Psoas muscle (tissue), 7 donors: ENCODE measurements at regions not wholly inside any gene's neighbourhood (a gene's known extent, or its start where the extent isn't known, plus 50 kb on each side); places are given as distances from the start of the nearest gene placed in this dataset.

Experiments used
- ATAC-seq, 4 donors: fragments of 200-7000 bp; cut with Tn5 transposase; one replicate each; pipeline ENCODE4 v1.9.1; 2020; ENCODE audit warnings: moderate library complexity in 3 of 4, mild to moderate bottlenecking in 2 of 4
- DNase-seq, 2 donors: peaks; one replicate each; pipeline ENCODE4 v3.0.0-alpha.2; 2020
- H3K27ac ChIP-seq: fragments of 200-600 bp; one replicate; pipeline ENCODE4 v1.8.0; 2022
- H3K27me3 ChIP-seq, 3 donors: fragments of 200-600 bp in 1 of 3; one replicate each; pipeline versions ENCODE4 v1.6.1 to v1.8.0; 2013 to 2022; ENCODE audit warnings: low read length in 2 of 3, mild to moderate bottlenecking in 2 of 3, moderate library complexity in 1 of 3; ENCODE audit not compliant: insufficient read depth in 3 of 3
- H3K36me3 ChIP-seq, 2 donors: fragments of 200-600 bp in 1 of 2; one replicate each; pipeline versions ENCODE4 v1.6.1 to v1.8.0; 2013 to 2022; ENCODE audit warnings: low read depth in 1 of 2, mild to moderate bottlenecking in 1 of 2, moderate library complexity in 1 of 2; ENCODE audit not compliant: insufficient read depth in 1 of 2
- H3K4me1 ChIP-seq: fragments of 200-600 bp; one replicate; pipeline ENCODE4 v1.8.0; 2022
- H3K4me3 ChIP-seq: fragments of 200-600 bp; one replicate; pipeline ENCODE4 v1.8.0; 2022; ENCODE audit warnings: mild to moderate bottlenecking
- H3K9me3 ChIP-seq: fragments of 200-600 bp; one replicate; pipeline ENCODE4 v1.8.0; 2022
- WGBS, 3 donors: extraction: QIAGEN DNeasy Blood & Tissue Kit; methylation state at CpG; one replicate each; pipeline versions ENCODE4 v1.1.6 to v1.1.7; 2013; 5-methylcytosine and 5-hydroxymethylcytosine counted together
- intact Hi-C, 2 donors: fragments of 100-400 bp; cut with DNase I; formaldehyde crosslinking; loops; one replicate each; pipeline versions ENCODE4 v1.11.0 to v1.14.2; 2022
- TF ChIP-seq, protein P1 (sequence below): fragments of 200-600 bp; IDR thresholded peaks from one replicate; pipeline ENCODE4 v1.8.0; 2022; ENCODE audit warnings: antibody characterized with exemption
- donor health status: healthy with polysubstance abuse.
- donor health status: DM: no; HTN: no; CAD: no; lungs with moderate emphysema.
- donor health status: Bipolar disorder and iron deficiency.
- donor health status: healthy.
- donor health status: DM: yes; HTN: yes; CAD: no.
- donor health status: DM: no; HTN: no; CAD: no.
- donor health status: DM: yes; HTN: yes; CAD: no.

DNA sequence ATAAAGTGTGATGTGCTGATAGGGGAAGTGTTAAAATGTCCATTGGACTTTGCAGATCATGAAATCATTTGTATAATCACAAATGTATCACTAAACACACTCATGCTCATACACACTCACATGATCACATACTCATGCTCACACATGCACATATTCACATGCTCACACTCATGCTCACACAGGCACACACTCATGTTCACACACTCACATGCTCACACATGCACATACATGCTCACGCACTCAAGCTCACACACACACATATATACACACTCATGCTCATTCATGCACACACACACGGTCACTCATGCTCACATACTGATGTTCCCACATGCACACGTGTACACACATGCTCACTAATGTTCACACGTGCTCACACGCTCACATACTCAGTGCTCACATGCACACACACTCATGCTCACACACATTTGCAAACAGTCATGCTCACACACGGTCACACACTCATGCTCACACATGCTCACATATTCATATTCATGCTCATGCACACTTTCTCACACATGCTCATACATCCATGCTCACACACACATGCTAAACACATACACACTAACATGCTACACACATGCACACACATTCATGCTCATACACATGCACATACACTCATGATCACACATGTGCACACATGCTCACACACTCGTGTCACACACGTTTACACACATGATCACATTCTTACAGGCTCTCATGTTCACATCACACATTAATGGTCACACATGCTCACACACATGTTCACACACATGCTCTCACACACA lies 116.7 kb upstream of the GJB6 start:
- 86 to 92% (median 88%) methylated on average over 8 of the region's 8 CpGs for WGBS, 3 donors
- intact Hi-C loops: no loop called here
- no peak overlapping the region for H3K27ac ChIP-seq
- no peak overlapping the region for H3K4me3 ChIP-seq
- no peak for ATAC-seq
- no peak for DNase-seq
- H3K4me1 ChIP-seq: no peaks in the 10 kb centered on the region
- H3K36me3 ChIP-seq: no peaks in the 10 kb centered on the region
- H3K27me3 ChIP-seq: no peaks in the 10 kb centered on the region
- no peaks in the 10 kb centered on the region for H3K9me3 ChIP-seq
- TF ChIP-seq, protein P1, sequence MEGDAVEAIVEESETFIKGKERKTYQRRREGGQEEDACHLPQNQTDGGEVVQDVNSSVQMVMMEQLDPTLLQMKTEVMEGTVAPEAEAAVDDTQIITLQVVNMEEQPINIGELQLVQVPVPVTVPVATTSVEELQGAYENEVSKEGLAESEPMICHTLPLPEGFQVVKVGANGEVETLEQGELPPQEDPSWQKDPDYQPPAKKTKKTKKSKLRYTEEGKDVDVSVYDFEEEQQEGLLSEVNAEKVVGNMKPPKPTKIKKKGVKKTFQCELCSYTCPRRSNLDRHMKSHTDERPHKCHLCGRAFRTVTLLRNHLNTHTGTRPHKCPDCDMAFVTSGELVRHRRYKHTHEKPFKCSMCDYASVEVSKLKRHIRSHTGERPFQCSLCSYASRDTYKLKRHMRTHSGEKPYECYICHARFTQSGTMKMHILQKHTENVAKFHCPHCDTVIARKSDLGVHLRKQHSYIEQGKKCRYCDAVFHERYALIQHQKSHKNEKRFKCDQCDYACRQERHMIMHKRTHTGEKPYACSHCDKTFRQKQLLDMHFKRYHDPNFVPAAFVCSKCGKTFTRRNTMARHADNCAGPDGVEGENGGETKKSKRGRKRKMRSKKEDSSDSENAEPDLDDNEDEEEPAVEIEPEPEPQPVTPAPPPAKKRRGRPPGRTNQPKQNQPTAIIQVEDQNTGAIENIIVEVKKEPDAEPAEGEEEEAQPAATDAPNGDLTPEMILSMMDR: no peak

DNA sequence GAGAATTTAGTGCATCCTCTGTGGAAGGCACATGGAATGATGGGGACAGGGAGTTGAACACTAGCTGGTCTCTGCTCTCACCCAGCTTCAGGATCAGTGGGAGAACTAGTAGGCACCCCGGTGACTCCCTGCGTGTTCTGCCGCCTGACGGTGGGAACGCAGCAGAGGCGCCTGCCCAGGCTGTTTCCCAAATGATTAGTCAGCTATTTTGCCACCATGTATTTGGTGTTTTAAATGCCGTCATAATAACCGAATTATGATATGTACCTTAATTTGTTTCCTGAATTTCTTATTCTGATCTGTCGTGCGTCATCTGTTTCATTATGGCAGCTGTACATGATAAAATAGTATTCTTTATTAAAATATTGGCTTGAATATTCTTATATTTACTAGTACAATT lies 115.9 kb upstream of the GJB6 start:
- DNase-seq (no peak), ATAC-seq (no peak)
- Histone ChIP-seq H3K4me3 (no peak overlapping the region), H3K27me3 (no peaks in the 10 kb centered on the region), H3K36me3 (no peaks in the 10 kb centered on the region), H3K4me1 (no peaks in the 10 kb centered on the region), H3K9me3 (no peaks in the 10 kb centered on the region), H3K27ac (no peak overlapping the region)
- 89 to 96% (median 92%) methylated on average over 10 of the region's 10 CpGs for WGBS, 3 donors
- TF ChIP-seq, protein P1: no peak
- intact Hi-C loops: no loop called here

DNA sequence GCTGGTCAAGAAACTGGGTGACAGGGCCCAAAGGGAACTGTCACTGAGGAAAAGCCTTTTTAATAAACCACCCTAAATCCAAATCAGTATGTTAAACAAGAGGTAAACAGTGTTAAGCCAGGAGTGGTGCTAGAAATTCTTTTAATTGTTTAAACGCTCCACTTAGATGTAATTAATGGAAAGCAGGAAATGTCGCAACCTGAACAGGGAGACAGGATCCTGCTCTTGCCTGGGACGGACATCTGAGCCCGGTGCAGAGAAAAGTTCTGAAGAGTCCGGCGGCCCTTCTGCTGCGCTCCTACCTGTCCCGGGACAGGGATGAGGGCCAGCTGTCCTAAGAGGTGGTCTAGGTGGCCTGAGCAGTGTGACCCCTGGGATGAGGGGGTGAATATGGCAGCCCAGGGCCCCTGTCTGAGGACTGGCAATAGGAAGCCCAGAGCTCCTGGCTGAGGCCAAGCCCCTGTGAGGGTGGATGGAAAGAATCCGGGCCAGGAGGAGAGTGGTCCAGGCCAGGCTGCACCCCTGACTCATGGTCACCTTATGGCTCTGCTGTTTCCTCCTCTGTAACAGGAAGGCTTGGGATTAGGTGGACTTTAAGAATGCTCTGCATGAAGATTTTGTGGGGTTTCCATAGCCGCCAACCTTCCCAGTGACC lies 112.8 kb upstream of the GJB6 start:
- intact Hi-C loops: no loop called here
- H3K27me3 ChIP-seq: no peaks in the 10 kb centered on the region
- no peaks in the 10 kb centered on the region for H3K9me3 ChIP-seq
- WGBS, 3 donors: 75 to 78% (median 76%) methylated on average over 10 of the region's 10 CpGs
- ATAC-seq (no peak), DNase-seq (no peak)
- no peaks in the 10 kb centered on the region for H3K4me1 ChIP-seq
- TF ChIP-seq, protein P1: no peak
- no peak overlapping the region for H3K27ac ChIP-seq
- H3K4me3 ChIP-seq: no peak overlapping the region
- no peaks in the 10 kb centered on the region for H3K36me3 ChIP-seq

- WGBS, 3 donors: 73 to 77% (median 75%) methylated on average over 3 of the region's 3 CpGs
- H3K36me3 ChIP-seq: no peaks in the 10 kb centered on the region
- H3K4me3 ChIP-seq: no peak overlapping the region
- TF ChIP-seq, protein P1: no peak
- no peaks in the 10 kb centered on the region for H3K4me1 ChIP-seq
- no peak overlapping the region for H3K27ac ChIP-seq
- DNase-seq: no peak
- H3K27me3 ChIP-seq: no peaks in the 10 kb centered on the region
- intact Hi-C loops: no loop called here
- H3K9me3 ChIP-seq: no peaks in the 10 kb centered on the region
- ATAC-seq: no peak
Measured at GRCh38 chr13:20342311-20342710, 110.2 kb upstream of the GJB6 start.
